Stimulated activated CD4-positive, alpha-beta T cell treated with anti-CD3 and anti-CD28 coated beads, Interleukin-2, amount 100 ng/mL, for 48 hours (primary cell): ENCODE measurements at regions not wholly inside any gene's neighbourhood (a gene's known extent, or its start where the extent isn't known, plus 50 kb on each side); places are given as distances from the start of the nearest gene placed in this dataset.
A peak's percentile ranks its signal among the peaks of the same experiment; 100 is the strongest.
"Not testable (repeated sequence)": the region's sequence is repeated elsewhere in the genome, so short reads cannot be mapped to it uniquely, and the experiment has no call there.

ENCODE experiments used
- DNase-seq, 2 donors: peaks; one replicate each; pipeline ENCODE4 v3.0.0-alpha.2; 2020

DNA sequence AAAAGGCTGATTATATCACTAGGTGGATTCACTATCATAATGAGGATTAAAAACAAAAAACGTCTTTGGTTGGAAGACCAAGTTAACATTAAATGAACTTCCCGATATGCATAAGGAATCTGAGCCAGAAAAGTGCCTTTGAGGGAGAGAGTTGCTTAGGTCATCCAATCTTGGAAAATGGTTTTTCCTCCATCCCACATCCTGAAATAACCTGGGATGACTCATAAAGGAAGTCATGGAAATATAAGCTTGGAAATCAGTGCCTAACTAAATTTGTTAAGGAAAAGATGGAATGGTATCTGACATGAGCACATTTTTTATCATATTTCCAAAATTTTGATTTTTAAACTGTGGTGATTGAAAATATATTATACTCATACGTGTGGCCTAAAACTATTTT lies 66.0 kb downstream of the KBTBD8 start:
- no peak for DNase-seq

DNA sequence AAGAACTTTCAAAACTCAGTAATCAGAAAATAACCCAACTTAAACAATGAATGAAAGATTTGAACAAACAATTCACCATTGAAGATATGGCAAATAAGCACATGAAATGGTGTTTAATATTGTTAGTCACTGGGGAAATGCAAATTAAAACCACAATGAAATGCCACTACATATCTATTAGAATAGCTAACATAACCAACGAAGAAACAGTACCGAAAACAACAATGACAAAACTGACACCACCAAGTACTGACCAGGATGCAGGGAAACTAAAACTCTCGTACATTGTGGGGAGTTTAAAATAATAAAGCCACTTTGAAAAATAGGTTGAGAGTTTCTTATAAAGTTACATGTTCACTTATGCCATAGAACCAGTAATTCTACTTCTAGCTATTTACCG lies 69.1 kb downstream of the KBTBD8 start:
- no peak for DNase-seq

DNA sequence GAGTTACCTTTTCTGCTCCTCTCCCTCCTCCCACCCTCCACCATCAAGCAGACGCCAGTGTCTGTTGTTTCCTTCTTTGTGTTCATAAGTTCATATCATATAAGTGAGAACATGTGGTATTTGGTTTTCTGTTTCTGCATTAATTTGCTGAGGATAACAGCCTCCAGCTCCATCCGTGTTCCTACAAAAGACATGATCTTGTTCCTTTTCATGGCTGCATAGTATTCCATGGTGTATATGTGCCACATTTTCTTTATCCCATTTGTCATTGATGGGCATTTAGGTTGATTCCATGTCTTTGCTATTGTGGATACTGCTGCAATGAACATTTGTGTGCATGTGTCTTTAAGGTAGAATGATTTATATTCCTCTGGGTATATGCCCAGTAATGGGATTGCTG lies 74.5 kb downstream of the KBTBD8 start:
- DNase-seq: not testable (repeated sequence)

DNA sequence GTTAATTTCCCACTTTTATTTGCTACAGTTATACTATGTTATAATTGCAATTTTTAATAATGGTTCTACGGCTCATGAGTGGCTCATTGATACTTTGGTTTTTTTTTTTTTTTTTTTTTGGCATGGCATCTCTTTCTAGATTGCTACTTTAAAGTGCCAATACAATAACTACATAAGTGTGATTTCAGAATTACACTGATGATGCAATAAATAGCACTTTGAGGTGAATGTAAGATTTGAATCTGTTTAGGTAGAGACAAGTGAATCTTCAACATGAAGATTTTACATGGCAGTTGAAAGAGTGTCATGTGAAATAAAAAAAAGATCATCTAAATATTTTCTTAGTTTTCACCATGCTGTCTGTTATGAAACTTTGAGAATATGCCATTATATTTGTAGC lies 75.7 kb downstream of the KBTBD8 start:
- no peak for DNase-seq

DNA sequence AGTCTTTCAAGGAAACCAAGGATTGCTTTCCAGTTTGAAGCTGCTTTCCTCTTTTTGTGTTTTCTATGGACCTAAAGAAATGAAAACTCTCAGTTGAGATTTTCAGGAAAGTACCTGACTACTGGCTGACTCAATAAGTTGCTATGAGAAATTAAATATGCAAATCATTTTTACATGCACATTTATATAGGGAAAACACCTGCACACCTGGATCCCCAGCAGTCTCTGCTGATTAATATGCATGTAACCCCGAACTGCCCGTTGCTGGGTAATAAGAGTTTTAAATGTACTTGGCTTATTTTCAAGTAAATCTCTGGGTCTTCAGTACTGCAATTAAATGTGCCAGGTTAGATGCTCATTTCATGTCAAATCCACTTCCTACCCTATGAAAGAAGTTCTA lies 77.2 kb downstream of the KBTBD8 start:
- no peak for DNase-seq

DNA sequence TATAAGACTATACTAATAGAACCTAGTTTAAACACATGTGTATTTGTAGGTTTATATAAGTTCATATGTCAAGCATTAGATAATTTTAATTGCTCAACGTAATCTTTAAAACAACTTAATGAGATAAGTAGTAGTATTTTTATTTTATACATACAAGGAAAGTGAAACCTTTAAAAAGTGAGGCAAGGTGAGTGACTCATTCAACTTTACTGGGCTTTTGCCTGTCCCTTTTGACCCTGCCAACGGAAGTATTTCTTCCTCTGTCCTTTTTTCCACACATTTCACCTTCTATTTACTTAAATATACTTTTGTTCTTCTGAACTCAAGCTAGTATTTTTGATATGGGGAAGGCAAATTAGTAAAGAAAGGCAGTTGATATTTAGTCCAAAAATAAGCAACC lies 78.5 kb downstream of the KBTBD8 start:
- no peak for DNase-seq

DNA sequence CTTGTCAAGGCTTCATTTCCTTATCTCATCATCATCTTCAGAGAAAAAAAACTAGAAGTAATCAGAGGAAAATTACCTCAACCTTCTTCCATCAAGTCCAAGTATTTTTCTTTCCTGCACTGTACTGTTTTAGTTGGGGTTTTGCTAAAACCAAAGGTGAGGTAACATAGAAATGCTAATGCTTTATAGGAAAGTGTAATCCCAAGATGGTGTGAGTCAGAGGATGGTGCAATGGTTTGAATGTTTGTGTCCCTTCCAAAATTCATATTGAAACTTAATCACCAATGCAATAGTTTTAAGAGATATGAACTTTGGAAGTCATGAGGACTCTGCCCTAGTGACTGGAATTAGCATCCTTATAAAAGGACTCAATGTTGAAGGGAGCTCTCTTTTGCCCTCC lies 79.5 kb downstream of the KBTBD8 start:
- no peak for DNase-seq

DNA sequence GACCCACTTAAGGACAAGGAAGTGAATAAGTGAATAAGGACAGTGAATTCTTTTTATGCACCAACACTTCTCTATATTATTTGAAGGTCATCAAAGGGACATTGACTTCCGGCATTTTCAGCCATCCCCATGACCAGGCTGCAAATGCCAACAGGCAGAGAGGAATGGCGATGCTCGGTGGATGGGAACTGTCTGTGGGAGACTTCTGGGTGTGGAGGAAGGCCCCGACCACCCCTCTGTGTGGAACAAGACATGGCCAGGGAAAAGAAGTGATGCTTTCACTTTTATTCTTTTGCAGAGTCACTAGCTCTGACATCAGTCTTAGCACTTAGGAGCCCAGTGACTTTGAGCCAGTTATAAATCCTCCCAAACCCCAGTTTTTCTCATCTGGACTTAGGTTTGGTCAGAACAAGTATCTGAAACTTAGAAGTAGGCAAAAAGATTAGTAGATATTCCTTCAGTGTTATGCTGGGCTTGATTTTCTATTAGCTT lies 84.5 kb downstream of the KBTBD8 start:
- no peak for DNase-seq

DNA sequence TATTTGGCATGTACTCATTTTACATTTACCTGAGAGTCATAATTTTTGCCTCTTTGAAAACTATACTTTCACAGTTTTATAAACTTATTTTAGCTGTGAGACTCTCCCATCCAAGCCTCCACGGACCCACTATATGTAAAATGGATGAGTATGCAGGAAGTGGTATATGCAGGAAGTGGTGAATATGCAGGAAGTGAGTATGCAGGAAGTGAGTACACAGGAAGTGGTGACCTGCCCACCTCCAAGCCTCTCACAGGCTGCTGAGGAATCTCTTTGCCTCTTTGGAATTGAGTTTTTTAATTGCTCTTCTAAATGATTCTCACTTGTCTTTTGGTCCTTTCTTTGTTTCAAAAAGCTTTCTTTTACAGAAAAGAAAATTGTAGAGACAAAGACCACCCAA lies 85.2 kb downstream of the KBTBD8 start:
- DNase-seq: peak; percentile 13 to 21

DNA sequence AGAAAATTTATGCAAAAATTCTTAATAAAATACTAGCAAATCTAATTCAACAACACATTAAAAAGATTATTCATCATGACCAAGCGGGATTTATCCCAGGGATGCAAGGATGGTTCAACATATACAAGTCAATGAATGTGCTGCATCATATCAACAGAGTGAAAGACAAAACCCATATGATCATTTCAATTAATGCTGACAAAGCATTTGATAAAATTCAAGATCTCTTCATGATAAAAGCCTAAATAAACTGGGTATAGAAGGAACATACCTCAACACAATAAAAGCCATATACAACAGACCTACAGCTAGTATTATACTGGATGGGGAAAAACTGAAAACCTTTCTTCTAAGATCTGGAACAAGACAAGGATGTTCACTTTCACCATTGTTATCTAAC lies 89.7 kb downstream of the KBTBD8 start:
- DNase-seq: no peak

DNA sequence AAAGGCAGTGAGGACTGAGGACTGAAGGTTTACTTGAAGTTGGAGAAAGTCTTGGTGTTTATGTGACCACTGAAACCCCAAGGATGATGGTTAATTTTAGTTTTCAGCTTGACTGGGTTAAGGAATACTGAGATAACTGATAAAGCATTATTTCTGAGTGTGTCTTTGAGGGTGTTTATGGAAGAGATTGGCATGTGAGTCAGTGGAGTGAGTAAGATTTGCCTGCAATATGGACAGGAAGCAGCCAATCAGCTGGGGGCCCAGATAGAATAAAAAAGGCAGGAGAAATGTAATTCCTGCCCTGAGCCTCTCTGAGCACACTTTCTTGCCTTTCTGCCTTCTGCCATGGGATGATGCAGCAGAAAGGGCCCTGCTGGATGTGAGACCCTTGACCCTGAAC lies 92.4 kb downstream of the KBTBD8 start:
- DNase-seq: no peak

DNA sequence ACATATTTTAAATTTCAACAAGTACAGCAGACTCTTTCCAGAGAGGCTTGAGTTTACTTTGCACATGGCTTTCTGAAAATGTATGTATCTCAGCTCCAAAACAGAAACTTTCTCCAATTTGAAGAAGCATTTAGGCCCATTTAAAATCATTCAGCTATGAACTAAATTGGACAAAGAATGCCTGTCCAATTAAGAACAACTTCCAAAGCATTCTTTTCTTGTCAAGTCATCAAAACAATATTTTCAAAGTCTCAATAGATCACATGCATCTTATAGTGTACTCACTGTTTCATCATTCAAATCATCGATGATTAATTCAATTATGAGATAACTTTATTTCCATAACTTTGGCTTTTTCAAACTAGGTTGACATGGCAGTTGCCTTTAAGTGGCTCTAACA lies 95.2 kb downstream of the KBTBD8 start:
- no peak for DNase-seq

DNA sequence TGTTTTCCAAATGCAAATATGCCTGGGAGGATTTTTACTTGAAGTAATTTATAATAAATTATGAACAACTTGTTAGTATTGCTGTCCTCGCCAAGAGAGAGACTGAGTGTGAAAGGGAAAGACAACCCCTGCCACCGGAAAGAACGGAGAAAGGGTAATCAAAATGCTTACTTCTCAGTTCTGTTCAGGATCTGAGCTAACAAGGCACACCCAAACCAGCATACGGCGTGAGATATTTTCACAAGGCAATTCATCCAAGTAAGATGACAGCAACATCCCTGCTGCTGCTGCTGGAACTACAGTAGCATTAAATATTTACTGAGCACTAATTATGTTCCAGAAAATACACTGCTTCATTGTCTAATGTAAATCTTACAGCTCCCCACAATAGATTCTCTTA lies 96.1 kb downstream of the KBTBD8 start:
- no peak for DNase-seq

DNA sequence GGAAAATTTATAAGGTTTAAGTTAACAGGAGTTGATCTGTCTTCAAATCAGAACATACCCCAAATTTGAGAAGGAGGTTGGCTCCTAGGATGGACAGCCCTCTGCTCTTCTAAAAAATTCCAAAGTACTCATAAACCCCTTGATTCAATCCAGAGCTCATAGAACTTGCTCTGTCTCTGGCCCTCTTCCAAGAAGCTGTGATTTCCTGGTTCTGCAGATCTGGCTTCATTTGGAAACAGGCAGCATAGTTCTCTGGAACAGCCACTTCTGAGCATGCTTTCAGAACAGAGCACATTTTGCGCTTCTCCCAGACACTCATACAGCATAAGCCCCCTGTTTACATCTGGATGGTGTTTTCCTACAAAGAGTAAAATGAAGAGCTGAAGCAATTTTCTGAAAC lies 96.7 kb downstream of the KBTBD8 start:
- no peak for DNase-seq

DNA sequence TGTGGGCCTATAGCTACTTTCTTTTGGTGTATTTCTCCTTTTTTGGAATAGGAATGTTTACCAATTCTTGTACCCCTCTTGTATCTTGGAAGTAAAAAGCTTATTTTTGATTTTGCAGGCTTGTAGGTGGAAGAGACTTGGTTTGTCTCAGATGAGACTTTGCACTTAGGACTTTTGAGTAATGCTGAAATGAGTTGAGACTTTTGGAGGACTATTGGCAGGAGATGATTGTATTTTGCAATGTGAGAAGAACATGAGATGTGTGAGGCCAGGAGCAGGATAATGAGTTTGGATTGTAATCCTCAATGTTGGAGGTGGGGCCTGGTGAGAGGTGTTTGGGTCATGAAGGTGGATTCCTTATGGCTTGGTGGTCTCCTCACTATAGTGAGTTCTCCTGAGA lies 106.3 kb downstream of the KBTBD8 start:
- DNase-seq: no peak

DNA sequence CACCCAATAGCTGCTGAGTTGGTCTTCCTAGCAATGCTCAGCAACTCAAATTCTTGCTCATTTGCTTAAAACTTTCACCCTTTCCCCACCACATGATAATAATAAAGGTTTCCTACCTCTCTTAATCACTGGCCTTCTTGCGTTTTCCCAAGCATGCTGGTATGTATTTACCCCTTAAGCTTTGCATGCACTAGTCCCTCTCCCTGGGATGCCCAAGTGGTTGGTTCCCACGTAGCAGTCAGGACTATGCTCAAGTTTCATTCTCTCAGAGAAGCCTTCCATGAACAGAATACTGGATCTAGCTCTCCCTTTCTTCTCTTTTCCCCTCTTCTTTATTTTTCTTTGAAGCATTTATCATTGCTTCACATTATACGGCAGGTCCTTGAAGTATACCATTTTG lies 108.8 kb downstream of the KBTBD8 start:
- no peak for DNase-seq

DNA sequence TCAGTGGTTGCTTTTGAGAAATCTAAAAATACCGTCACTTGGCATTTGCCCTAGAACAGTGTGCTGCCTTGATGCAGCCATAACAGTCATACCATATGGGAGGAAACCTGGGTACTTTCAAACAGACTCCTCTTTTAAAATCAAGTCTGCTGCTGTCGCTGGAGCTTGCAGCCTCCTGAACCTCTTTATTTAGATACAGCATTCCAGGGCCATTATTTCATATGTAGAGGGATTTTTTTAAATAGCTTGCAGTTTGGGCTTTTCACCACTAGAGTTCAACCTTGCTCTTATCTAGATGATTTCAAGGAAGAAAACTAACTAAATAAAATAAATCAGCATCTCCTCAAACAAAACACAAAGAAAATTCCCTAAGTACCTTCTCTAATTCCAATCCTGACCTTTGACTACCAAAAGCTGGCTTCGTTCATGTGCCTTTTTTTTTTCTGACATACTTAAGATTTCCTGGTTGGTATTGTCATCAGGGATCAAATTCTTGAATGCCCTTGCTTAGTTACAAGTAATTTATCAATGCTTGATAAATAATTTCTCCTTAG lies 111.6 kb downstream of the KBTBD8 start:
- DNase-seq: no peak

DNA sequence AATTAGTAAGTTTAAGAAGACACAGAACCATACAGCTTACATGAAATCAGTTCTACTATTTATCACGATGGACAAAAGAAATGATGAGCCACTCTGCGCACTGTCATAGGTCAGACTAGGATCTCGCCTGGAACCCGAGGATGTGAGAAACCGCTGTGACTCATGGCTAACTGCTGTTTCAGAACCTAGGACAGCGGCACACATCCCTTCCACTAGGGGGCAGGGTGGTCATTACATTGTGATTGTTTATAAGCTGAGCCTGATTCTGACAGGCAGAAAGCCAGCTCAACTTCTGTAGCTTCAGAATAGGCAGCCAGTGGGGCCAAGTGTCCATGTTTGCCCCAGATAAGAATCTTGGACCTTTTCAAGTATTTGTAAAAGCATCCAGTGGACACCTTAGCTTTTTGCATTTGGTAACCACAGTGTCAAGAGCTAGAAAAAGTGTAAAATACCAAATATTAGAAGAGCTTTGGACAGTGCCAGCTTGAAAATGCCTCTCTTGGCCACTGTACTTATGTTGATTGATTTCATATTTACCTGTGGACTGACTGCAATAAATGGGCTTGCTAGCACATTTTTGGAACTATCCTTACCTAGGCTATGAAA lies 115.8 kb downstream of the KBTBD8 start:
- DNase-seq: peak; percentile 80 to 82

DNA sequence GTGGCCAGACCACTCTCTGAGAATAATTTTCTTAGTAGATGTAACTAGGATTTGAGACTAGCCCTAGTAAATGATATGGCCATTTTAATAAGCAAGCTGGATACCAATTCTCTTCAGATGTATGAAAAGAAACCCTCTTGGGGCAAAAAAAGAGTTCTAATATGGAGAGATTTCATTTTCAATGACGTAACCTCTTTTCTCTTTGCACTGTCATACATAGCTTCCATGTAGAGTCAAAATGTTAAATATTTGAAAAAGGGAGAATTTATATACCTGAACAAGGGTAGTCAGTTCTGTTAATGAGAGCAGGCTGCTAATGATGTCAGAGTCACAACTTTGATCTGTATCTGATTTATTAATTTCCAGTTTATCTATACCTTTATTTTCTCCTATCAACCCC lies 120.0 kb downstream of the KBTBD8 start:
- no peak for DNase-seq

DNA sequence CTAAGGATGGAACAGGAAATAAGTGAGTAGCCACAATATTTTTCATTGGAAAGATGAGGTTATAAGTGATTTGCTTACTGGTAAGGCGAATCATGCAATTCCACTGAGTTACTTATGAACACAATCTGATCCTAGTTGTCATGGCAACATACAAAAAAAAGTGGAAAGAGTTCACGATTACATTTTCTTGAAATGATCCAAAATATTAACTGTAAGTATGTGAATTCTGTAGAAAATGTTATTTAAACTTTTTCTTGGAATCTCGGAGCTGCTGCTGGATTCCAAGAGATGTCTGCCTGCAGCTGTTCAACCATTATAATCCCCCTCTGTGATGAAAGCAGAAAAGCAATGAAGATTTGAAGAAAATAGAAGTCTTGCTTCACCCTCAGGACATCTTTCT lies 120.5 kb downstream of the KBTBD8 start:
- no peak for DNase-seq

DNA sequence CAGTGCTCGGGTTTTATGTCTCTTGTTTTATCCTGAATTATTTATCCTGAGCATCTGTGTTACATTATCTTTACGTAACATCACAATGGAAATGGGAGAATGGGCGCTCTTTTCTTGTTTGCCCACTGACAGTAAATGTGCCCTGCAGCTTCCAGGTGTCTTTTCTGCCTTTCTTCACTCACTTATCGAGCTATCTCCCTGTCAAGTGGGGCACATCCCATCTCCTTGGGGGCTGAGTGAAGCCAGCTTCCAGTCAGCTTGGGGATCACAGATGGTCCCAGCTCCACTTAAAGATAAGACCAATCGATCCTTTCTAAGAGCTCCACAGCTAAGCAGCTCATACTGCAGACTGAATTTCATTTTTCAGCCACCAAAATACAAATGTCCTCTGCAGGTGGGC lies 125.8 kb downstream of the KBTBD8 start:
- no peak for DNase-seq

DNA sequence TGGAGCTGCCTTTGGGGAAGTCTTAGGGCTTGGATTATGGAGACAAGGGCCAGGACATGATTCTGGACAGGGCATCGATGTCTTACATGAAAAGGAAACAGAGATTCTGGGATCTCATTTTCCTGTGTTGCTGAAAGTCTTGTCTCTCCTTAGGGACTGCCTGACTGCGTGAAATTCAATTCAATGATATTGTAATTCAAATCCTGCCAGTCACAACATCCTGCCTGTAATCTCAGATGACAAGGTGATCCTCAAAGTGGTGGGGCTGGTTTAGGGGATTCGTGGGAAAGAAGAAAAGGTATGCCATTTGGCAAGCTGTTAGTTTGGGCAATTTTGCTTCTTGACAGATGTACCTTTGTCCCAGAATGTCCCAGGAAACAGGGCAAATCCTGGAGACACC lies 129.1 kb downstream of the KBTBD8 start:
- DNase-seq: no peak

DNA sequence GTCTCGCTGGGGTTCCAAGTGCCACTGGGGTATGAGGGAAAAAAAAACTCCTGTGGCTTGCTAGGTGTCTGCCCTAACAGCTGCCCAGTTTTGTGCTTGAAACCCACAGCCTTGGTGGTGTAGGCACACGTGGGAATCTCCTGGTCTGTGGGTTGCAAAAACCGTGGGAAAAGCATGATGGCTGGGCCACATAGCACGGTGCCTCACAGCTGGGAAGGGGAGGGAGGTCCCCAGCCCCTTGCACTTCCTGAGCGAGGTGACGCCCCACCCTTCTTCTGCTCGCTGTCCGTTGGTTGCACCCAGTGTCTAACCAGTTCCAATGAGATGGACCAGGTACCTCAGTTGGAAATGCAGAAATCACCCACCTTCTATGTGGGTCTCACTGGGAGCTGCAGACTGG lies 144.3 kb downstream of the KBTBD8 start:
- no peak for DNase-seq

DNA sequence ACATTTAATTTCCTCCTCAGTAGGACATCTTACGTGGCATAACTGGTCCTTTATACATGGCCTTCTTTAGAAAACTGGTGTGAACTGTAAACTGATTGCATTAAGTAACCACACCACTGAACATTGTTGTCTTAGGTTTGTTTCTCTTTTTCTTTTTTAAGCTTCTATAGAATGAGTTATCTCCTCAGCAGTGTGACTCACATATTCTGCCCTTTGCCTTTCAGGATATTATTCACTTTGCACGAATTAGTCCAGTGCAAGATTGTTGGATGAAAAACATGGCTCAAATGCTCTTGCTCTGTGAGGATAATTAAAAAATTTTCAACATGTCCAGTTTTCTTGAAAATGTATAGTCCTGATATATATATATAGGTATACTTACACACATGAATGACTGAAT lies 147.6 kb downstream of the KBTBD8 start:
- no peak for DNase-seq

DNA sequence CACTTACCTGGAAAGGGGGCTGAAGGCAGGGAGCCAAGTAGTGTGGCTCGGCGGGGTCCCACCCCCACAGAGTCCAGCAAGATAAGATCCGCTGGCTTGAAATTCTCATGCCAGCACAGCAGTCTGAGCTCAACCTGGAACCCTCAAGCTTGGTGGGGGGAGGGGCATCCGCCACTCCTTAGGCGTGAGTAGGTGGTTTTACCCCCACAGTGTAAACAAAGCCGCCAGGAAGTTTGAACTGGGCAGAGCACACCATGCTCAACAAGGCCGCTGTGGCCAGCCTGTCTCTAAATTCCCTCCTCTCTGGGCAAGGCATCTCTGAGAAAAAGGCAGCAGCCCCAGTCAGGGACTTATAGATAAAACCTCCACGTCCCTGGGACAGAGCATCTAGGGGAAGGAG lies 156.3 kb downstream of the KBTBD8 start:
- no peak for DNase-seq
